ENCODE measurements at regions not wholly inside any gene's neighbourhood (a gene's known extent, or its start where the extent isn't known, plus 50 kb on each side); places are given as distances from the start of the nearest gene placed in this dataset.
A peak's percentile ranks its signal among the peaks of the same experiment; 100 is the strongest.

DNA sequence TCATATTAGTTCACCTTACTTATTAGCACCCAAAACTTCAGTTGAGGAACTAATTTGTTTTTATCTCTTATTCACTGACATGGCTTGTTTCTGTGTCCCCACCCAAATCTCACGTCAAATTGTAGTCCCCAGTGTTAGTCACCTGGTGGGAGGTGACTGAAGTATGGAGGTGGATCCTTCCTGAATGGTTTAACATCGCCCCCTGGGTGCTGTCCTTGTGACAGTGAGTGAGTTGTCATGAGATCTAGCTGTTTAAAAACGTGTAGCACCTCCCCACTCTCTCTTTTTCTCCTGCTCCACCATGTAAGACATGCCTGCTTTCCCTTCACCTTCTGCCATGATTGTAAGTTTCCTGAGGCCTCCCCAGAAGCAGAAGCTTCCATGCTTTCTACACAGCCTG, 75.0 kb upstream of the HECTD2 start:
- DNase-seq (ENCODE audit: low read depth) = no peak

GRCh38 chr10:91339729-91340128, 70.4 kb upstream of the HECTD2 start:
- no peak for DNase-seq (ENCODE audit: low read depth)

DNA sequence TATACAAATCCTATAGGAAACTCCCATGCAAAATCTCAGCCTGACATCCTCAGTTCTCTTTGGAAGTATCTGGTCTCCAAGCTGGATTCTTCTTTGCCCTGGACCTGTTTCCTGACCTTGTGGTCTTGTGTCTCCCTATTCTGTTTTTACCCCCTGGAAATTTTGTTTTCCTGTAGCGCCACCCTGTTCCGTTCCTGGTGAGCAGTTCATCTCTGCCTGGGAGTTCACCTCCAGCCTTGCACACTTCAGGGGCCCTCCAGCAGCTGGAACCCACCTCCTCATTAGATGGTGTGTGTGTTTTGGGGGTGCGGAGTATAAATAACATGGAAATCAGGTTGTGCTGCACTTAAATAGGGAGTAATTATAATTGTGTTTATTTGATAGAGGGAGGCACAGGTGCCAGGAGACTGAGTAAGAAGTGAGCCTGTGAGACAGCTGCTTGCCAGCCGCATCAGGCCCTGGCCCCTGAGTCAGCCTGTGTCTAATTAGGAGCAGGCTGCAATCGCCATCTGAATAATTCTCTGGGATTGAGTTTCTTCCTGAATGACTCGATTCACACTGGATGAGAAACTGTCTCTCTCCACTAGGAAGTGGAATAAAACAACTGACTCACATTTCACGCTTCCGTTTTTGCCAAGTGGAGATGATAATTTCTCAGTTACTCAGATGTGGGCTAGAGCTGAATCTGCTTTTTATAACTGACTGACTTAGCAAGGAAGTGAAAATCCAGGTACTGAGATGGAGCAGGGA, 69.4 kb upstream of the HECTD2 start:
- DNase-seq (ENCODE audit: low read depth) = peak; percentile 96

- DNase-seq (ENCODE audit: low read depth) = no peak
Observed at GRCh38 chr10:91341686-91342085, 68.5 kb upstream of the HECTD2 start.

DNA sequence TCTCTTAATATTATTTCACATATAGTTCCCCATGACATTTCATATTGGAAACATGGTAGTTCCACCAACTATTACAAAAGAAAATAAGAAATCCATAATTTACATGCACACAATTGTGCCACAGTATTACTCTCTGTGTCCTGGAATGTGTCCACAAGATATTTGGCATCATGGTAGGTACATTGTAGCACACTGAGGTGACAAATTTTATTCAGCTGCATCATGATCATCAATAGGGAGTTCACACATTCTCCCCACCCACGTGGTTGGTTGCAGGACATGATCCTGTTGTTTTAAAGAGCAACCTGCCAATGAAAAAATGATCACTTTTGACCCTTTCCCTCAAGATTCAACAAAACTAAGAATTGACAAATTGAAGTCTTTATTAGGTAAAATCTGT, 67.1 kb upstream of the HECTD2 start:
- no peak for DNase-seq (ENCODE audit: low read depth)

DNA sequence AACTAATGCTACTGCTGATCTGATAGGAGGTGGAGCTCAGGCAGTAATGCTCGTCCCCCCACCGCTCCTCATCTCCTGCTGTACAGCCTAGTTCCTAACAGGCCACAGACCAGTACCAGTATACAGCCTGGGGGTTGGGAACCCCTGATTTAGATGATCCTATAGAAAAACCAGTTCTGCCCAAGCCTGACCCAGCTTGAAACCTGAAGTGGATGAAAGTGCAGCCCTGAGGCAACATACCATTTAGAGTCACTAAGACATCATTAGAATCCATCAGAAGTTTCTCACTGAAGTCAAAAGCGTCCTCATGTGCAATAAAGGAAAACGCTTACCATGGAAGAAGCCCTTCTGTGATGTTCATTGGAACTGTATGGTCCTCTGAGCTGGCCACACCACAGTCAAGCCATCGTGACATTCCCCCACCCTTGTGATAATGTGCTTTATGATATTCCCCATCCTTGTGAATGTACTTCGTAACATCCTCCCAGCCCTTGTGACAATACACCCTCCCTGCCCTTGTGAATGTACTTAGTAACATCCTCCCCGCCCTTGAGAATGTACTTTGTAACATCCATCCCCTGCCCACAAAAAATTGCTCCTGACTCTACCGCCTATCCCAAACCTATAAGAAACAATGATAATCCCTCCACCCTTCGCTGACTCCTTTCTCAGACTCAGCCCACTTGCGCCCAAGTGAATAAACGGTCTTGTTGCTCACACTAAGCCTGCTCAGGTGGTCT, 65.9 kb upstream of the HECTD2 start:
- no peak for DNase-seq (ENCODE audit: low read depth)

GRCh38 chr10:91345716-91346115, 64.4 kb upstream of the HECTD2 start:
- no peak for DNase-seq (ENCODE audit: low read depth)

GRCh38 chr10:91347529-91347928, 62.6 kb upstream of the HECTD2 start:
- peak; percentile 47 for DNase-seq (ENCODE audit: low read depth)

DNA sequence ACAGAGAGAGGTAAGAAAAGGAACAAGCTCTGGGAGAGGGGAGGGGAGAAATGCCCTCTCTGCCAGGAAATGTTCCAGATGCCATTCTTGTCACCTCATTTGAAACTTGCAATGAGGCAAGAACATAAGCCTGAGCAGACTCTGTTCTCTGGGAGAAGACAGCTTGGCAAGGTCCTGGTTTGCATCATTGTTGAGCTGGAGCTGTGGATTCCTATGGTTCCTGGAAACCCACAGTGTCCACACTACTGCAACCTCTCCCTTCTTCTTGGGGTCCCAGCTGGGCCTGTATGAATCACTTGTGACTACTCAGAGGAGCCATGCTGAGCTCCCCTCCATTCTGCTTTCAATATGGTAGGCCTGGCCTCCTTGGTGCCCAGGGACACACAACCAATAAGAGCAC, 60.8 kb upstream of the HECTD2 start:
- peak; percentile 87 for DNase-seq (ENCODE audit: low read depth)

- peak; percentile 55 for DNase-seq (ENCODE audit: low read depth)
Observed at GRCh38 chr10:91350651-91351081, 59.5 kb upstream of the HECTD2 start.

- DNase-seq (ENCODE audit: low read depth) = peak; percentile 58
Observed at GRCh38 chr10:91352760-91353159, 57.4 kb upstream of the HECTD2 start.

DNA sequence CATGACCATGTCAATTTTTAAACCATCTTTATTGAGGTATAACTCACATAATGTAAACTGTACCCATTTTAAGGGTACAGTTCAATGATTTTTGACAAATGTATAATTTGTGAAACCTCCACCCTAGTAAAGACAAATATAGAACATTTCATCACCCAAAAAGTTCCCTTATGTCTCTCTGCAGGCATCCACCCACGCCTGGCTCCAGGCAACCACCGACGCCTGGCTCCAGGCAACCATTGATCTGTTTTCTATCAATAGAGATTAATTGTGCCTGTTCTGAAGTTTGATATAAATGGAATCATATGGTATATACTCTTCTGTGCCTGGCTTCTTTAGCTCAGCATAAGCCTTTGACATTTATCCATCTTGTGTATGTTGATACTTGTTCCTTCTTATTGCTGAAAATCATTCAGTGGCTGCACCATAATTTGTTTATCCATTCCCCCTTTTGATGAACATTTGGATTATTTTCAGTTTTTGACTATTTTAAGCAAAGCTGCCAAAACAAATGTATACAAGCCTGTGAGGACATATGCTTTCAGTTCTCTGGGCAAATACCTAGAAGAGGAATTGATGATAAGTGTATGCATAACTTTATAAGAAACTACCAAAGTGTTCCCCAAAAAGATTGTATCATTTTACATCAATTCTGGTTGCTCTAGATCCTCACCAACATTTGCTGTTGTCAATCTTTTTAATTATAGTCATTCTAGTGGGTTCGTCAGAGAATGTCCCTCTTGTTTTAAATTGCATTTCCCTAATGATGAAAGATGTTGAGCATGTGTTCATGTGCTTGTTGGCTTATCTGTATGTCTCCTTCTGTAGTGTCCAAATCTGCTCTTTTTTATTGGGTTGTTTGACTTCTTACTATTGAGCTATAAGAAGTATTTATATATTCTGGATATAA, 55.7 kb upstream of the HECTD2 start:
- DNase-seq (ENCODE audit: low read depth) = no peak

GRCh38 chr10:91355998-91356397, 54.1 kb upstream of the HECTD2 start:
- DNase-seq (ENCODE audit: low read depth) = no peak

- no peak for DNase-seq (ENCODE audit: low read depth)
Observed at GRCh38 chr10:91357497-91357896, 52.6 kb upstream of the HECTD2 start.
